ENCODE measurements at regions not wholly inside any gene's neighbourhood (a gene's known extent, or its start where the extent isn't known, plus 50 kb on each side); places are given as distances from the start of the nearest gene placed in this dataset.
"Not testable (repeated sequence)": the region's sequence is repeated elsewhere in the genome, so short reads cannot be mapped to it uniquely, and the experiment has no call there.

GRCh38 chr21:27954543-27955165 is 987.8 kb upstream of the ADAMTS5 start:
- H3K4me1 Mint-ChIP-seq = no peaks in the 10 kb centered on the region

GRCh38 chr21:27953340-27954045 is 986.6 kb upstream of the ADAMTS5 start:
- TF ChIP-seq CTCF (IDR thresholded peaks at IDR 0.05; ENCODE audit: unreplicated experiment in 3 of 3) = no peak
- no peaks in the 10 kb centered on the region for H3K27me3 Mint-ChIP-seq (ENCODE audit: low read depth)
- H3K4me3 Mint-ChIP-seq = no peak overlapping the region
- no peaks in the 10 kb centered on the region for H3K4me1 Mint-ChIP-seq
- H3K9me3 Mint-ChIP-seq = no peaks in the 10 kb centered on the region
- no peaks in the 10 kb centered on the region for H3K36me3 Mint-ChIP-seq (ENCODE audit: low read depth)
- no peak overlapping the region for H3K27ac Mint-ChIP-seq

More at GRCh38 chr21:27954543-27955165, 987.8 kb upstream of the ADAMTS5 start:
- no peak overlapping the region for H3K4me3 Mint-ChIP-seq
- H3K9me3 Mint-ChIP-seq = no peaks in the 10 kb centered on the region
- no peak for TF ChIP-seq CTCF (IDR thresholded peaks at IDR 0.05; ENCODE audit: unreplicated experiment in 3 of 3)
- no peak overlapping the region for H3K27ac Mint-ChIP-seq
- H3K27me3 Mint-ChIP-seq (ENCODE audit: low read depth) = no peaks in the 10 kb centered on the region
- H3K36me3 Mint-ChIP-seq (ENCODE audit: low read depth) = no peaks in the 10 kb centered on the region

- not testable (repeated sequence) for H3K4me3 Mint-ChIP-seq; H3K4me1 Mint-ChIP-seq; H3K9me3 Mint-ChIP-seq; H3K36me3 Mint-ChIP-seq (ENCODE audit: low read depth); H3K27ac Mint-ChIP-seq; H3K27me3 Mint-ChIP-seq (ENCODE audit: low read depth)
These were observed 982.2 kb upstream of the ADAMTS5 start for GRCh38 chr21:27949093-27949492.

- not testable (repeated sequence) for H3K27ac Mint-ChIP-seq; H3K4me3 Mint-ChIP-seq; H3K27me3 Mint-ChIP-seq (ENCODE audit: low read depth); H3K36me3 Mint-ChIP-seq (ENCODE audit: low read depth); H3K9me3 Mint-ChIP-seq
- H3K4me1 Mint-ChIP-seq = peaks cover 13% of the 10 kb centered on the region
These were observed 963.4 kb upstream of the ADAMTS5 start for GRCh38 chr21:27930108-27930767.

GRCh38 chr21:27929179-27929578 is 962.3 kb upstream of the ADAMTS5 start:
- not testable (repeated sequence) for H3K27me3 Mint-ChIP-seq (ENCODE audit: low read depth); H3K4me3 Mint-ChIP-seq; H3K36me3 Mint-ChIP-seq (ENCODE audit: low read depth); H3K9me3 Mint-ChIP-seq
- Mint-ChIP-seq H3K4me1 (peaks cover 13% of the 10 kb centered on the region), H3K27ac (peak overlapping the region in 2 of 3 experiments; percentile 67 to 80)

- not testable (repeated sequence) for H3K27me3 Mint-ChIP-seq (ENCODE audit: low read depth); H3K36me3 Mint-ChIP-seq (ENCODE audit: low read depth); H3K4me3 Mint-ChIP-seq; H3K9me3 Mint-ChIP-seq
- H3K27ac Mint-ChIP-seq = peak overlapping the region in 2 of 3 experiments; percentile 67 to 80
- peaks cover 13% of the 10 kb centered on the region for H3K4me1 Mint-ChIP-seq
These were observed 961.7 kb upstream of the ADAMTS5 start for GRCh38 chr21:27928534-27929115.

GRCh38 chr21:27921421-27921820 is 954.5 kb upstream of the ADAMTS5 start:
- not testable (repeated sequence) for H3K9me3 Mint-ChIP-seq; H3K4me1 Mint-ChIP-seq; H3K27ac Mint-ChIP-seq; H3K27me3 Mint-ChIP-seq (ENCODE audit: low read depth); H3K4me3 Mint-ChIP-seq; H3K36me3 Mint-ChIP-seq (ENCODE audit: low read depth)

- not testable (repeated sequence) for H3K27ac Mint-ChIP-seq; H3K4me1 Mint-ChIP-seq; H3K4me3 Mint-ChIP-seq; H3K27me3 Mint-ChIP-seq (ENCODE audit: low read depth); H3K9me3 Mint-ChIP-seq; H3K36me3 Mint-ChIP-seq (ENCODE audit: low read depth)
These were observed 951.1 kb upstream of the ADAMTS5 start for GRCh38 chr21:27917966-27918365.

GRCh38 chr21:27916326-27916725 is 949.4 kb upstream of the ADAMTS5 start:
- H3K27ac Mint-ChIP-seq; H3K36me3 Mint-ChIP-seq (ENCODE audit: low read depth); H3K9me3 Mint-ChIP-seq; H3K4me3 Mint-ChIP-seq; H3K27me3 Mint-ChIP-seq (ENCODE audit: low read depth); H3K4me1 Mint-ChIP-seq: not testable (repeated sequence)

GRCh38 chr21:27912133-27912532 is 945.2 kb upstream of the ADAMTS5 start:
- H3K36me3 Mint-ChIP-seq (ENCODE audit: low read depth); H3K27me3 Mint-ChIP-seq (ENCODE audit: low read depth); H3K4me1 Mint-ChIP-seq; H3K9me3 Mint-ChIP-seq; H3K4me3 Mint-ChIP-seq; H3K27ac Mint-ChIP-seq: not testable (repeated sequence)

GRCh38 chr21:27909487-27909886 is 942.6 kb upstream of the ADAMTS5 start:
- H3K36me3 Mint-ChIP-seq (ENCODE audit: low read depth); H3K4me1 Mint-ChIP-seq; H3K4me3 Mint-ChIP-seq; H3K27ac Mint-ChIP-seq; H3K27me3 Mint-ChIP-seq (ENCODE audit: low read depth); H3K9me3 Mint-ChIP-seq: not testable (repeated sequence)

- not testable (repeated sequence) for H3K4me3 Mint-ChIP-seq; H3K4me1 Mint-ChIP-seq; H3K27me3 Mint-ChIP-seq (ENCODE audit: low read depth); H3K36me3 Mint-ChIP-seq (ENCODE audit: low read depth); H3K9me3 Mint-ChIP-seq
- peak overlapping the region in 1 of 3 experiments; percentile 48 for H3K27ac Mint-ChIP-seq
These were observed 941.9 kb upstream of the ADAMTS5 start for GRCh38 chr21:27908816-27909215.

- H3K4me1 Mint-ChIP-seq; H3K9me3 Mint-ChIP-seq; H3K4me3 Mint-ChIP-seq; H3K36me3 Mint-ChIP-seq (ENCODE audit: low read depth); H3K27me3 Mint-ChIP-seq (ENCODE audit: low read depth): not testable (repeated sequence)
- peak overlapping the region in 2 of 3 experiments; percentile 77 to 80 for H3K27ac Mint-ChIP-seq
These were observed 936.0 kb upstream of the ADAMTS5 start for GRCh38 chr21:27902904-27903303.

All from nephron (organoid).